Skeletal muscle cell (primary cell): ENCODE measurements at regions not wholly inside any gene's neighbourhood (a gene's known extent, or its start where the extent isn't known, plus 50 kb on each side); places are given as distances from the start of the nearest gene placed in this dataset.

Experiments
- DNase-seq: peaks from one replicate; pipeline ENCODE4 v3.0.0-alpha.2; 2010; ENCODE audit warnings: low read depth
- H3K4me3 ChIP-seq: 2 replicates; pipeline ENCODE4 v1.5.1; 2011; ENCODE audit warnings: low read depth, mild to moderate bottlenecking, control low read depth, low read length, moderate library complexity

GRCh38 chr7:13414661-13415107 is 574.8 kb downstream of the ETV1 start:
- DNase-seq = no peak
- no peak overlapping the region for H3K4me3 ChIP-seq

- no peak for DNase-seq
- H3K4me3 ChIP-seq = no peak overlapping the region
These were observed 573.4 kb downstream of the ETV1 start for GRCh38 chr7:13416071-13416470.

- H3K4me3 ChIP-seq = no peak overlapping the region
- no peak for DNase-seq
These were observed 572.9 kb downstream of the ETV1 start for GRCh38 chr7:13416544-13416943.

GRCh38 chr7:13420726-13421125 is 568.7 kb downstream of the ETV1 start:
- H3K4me3 ChIP-seq = no peak overlapping the region
- no peak for DNase-seq

- DNase-seq = no peak
These were observed 567.7 kb downstream of the ETV1 start for GRCh38 chr7:13421776-13422175.

GRCh38 chr7:13433946-13434345 is 555.5 kb downstream of the ETV1 start:
- no peak overlapping the region for H3K4me3 ChIP-seq
- no peak for DNase-seq

More at GRCh38 chr7:13421776-13422175, 567.7 kb downstream of the ETV1 start:
- H3K4me3 ChIP-seq = no peak overlapping the region

GRCh38 chr7:13442226-13442625 is 547.2 kb downstream of the ETV1 start:
- DNase-seq = no peak
- no peak overlapping the region for H3K4me3 ChIP-seq

- no peak for DNase-seq
- no peak overlapping the region for H3K4me3 ChIP-seq
These were observed 541.8 kb downstream of the ETV1 start for GRCh38 chr7:13447637-13448036.

- no peak overlapping the region for H3K4me3 ChIP-seq
- no peak for DNase-seq
These were observed 541.2 kb downstream of the ETV1 start for GRCh38 chr7:13448243-13448642.

- no peak for DNase-seq
- H3K4me3 ChIP-seq = no peak overlapping the region
These were observed 540.0 kb downstream of the ETV1 start for GRCh38 chr7:13449460-13449859.

- no peak for DNase-seq
- no peak overlapping the region for H3K4me3 ChIP-seq
These were observed 534.4 kb downstream of the ETV1 start for GRCh38 chr7:13454916-13455592.

- no peak overlapping the region for H3K4me3 ChIP-seq
- no peak for DNase-seq
These were observed 531.7 kb downstream of the ETV1 start for GRCh38 chr7:13457790-13458189.

- no peak for DNase-seq
These were observed 522.5 kb downstream of the ETV1 start for GRCh38 chr7:13466874-13467547.

GRCh38 chr7:13476881-13477444 is 512.5 kb downstream of the ETV1 start:
- DNase-seq = no peak
- H3K4me3 ChIP-seq = no peak overlapping the region

More at GRCh38 chr7:13466874-13467547, 522.5 kb downstream of the ETV1 start:
- no peak overlapping the region for H3K4me3 ChIP-seq

- no peak for DNase-seq
- H3K4me3 ChIP-seq = no peak overlapping the region
These were observed 500.1 kb downstream of the ETV1 start for GRCh38 chr7:13489386-13489785.

- no peak for DNase-seq
These were observed 492.5 kb downstream of the ETV1 start for GRCh38 chr7:13496976-13497375.

GRCh38 chr7:13508586-13508985 is 480.9 kb downstream of the ETV1 start:
- peak; percentile 25 for DNase-seq
- no peak overlapping the region for H3K4me3 ChIP-seq

More at GRCh38 chr7:13496976-13497375, 492.5 kb downstream of the ETV1 start:
- H3K4me3 ChIP-seq = no peak overlapping the region

GRCh38 chr7:13518738-13519137 is 470.7 kb downstream of the ETV1 start:
- no peak for DNase-seq

GRCh38 chr7:13524076-13524475 is 465.4 kb downstream of the ETV1 start:
- no peak overlapping the region for H3K4me3 ChIP-seq
- no peak for DNase-seq

More at GRCh38 chr7:13518738-13519137, 470.7 kb downstream of the ETV1 start:
- H3K4me3 ChIP-seq = no peak overlapping the region

- H3K4me3 ChIP-seq = no peak overlapping the region
- DNase-seq = no peak
These were observed 457.3 kb downstream of the ETV1 start for GRCh38 chr7:13532028-13532753.
